HG02981 (cell line): ENCODE measurements at regions not wholly inside any gene's neighbourhood (a gene's known extent, or its start where the extent isn't known, plus 50 kb on each side); places are given as distances from the start of the nearest gene placed in this dataset.

Experiments
- ATAC-seq: cut with Tn5 transposase; IDR thresholded peaks from one replicate; pipeline ENCODE4 v1.9.1; 2021; ENCODE audit warnings: mild to moderate bottlenecking, moderate library complexity; ENCODE audit not compliant: unreplicated experiment

DNA sequence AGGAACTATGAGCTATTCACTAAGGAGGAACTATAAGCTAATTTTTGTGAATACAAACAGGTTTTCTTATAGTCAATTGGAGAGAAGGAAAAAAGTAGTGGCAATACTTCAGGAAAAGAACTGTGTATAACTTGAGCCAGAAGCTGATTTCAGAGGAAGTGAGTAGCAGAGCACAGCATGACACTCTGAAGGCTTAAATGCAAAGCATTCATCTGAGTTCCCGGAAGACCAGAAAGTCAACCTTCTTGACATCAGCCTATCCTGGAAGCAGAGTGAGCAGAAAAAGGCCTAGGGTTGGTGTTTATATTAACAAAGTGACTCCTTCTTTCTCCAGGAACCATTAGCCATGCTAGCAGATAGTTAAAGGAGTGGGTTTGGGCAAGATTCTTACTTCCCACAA lies 545.2 kb downstream of the MRPL39 start:
- no peak for ATAC-seq

DNA sequence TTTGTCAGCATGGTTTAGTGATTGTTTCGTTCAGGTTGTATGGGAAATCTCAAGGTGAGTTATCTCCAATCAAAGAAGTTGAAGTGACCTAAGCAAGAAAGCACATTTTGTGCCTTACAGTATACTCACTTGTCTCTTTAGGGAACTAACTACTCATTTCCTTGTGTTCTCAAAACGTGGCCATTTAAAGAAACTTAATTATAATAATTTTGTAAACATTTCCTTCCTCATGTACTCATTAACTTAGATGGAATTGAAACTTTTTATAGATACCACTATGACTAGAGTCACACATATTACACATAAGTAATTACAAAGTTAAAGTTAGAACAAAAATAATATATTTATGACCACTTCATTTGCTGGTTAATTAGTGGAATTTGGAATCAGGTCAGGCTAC lies 552.6 kb downstream of the MRPL39 start:
- ATAC-seq = no peak

DNA sequence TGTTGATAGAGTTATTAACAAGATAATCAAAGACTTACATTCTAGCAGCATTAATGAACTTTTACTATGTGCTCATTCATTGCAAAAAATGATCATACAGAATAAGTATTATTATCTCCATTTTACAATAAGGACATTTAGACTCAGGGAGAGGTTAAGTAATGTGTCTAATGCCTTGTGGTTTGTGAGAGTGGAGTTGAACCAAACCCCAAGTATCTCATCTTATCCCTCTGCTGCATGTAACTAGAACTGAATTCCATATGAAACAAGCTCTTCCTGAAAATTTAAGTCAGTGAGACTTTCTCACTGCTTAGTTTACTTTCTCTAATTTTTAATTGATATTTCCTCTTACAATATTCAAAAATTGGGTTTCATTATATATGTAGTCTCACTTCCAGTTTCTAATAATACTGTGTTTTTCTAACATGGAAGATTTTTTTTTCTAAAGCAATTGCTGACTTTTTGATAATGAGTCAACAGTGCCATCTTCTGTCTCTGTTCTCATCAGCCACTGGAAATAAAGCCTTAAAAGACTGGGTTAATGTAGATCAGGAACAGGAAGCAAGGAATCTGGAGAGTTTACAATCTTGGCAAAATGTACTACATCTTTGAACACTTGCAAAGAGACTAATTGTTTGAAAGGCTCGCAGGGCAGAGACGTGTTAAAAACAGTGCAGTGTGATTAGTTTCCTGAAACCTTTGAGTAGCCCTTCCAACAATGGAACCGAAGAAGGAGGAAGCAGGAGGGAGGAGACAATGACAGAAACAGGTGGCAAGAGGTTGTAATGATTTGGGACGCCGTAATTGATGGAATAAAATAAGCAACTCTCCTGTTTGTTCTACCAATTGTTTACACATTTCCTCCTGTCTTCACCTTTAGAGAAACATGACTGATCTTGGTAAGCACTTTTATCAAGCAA lies 567.6 kb downstream of the MRPL39 start:
- peak; percentile 82 for ATAC-seq

DNA sequence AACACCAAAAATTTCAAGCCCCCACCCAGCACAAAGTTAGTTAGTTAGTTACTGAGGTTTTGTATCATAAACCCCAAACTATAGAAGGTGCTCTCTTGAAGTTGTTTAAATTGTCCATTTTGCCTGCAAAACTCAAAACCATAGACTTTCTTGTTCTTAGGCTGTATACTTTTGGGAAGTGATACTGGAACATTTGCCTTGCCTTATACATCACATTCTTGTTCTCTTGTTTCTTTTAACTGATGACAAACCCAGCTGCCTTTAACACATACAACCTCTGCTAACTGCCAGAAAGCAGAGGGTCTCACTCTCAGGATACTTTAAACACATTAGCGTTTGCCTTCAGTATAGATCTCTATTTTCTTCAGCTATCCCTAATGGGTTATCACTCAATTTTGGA lies 570.5 kb downstream of the MRPL39 start:
- no peak for ATAC-seq

DNA sequence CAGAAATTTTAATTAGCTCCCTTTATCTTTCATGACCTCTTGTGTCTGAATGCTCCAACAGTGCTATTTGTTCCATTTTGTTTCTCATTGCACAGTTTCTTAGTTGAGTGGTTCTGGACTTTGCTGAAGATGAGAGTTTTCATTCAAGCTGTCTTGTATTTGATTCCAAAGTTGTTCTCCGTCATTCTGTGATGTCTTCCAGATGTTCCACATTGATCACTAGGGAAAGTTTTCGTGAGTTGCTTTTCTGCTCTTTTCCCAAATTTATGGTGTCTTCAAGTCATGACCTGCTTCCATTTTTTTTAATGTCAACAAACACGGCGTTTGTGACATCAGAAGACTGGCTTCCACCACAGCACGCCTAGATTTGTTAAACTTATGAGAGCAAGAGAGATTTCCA lies 575.5 kb downstream of the MRPL39 start:
- no peak for ATAC-seq

DNA sequence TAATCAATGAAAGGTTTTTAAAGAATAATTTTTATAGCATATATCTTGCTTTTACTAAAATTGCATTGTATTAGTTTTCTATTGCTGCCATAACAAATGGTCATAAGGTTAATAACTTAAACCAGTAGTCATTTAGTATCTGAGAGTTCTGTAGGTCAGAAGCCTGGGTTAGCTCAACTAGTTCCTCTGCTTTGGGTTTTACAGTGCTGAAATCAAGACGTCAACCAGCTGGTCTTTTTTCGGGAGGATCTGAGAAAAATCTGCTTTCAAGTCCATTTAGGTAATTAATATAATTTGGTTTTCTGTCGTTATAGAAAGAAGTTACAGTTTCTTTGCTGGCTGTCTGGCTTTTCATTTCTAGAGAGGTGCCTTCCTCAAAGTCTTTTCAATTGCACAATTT lies 577.7 kb downstream of the MRPL39 start:
- no peak for ATAC-seq

DNA sequence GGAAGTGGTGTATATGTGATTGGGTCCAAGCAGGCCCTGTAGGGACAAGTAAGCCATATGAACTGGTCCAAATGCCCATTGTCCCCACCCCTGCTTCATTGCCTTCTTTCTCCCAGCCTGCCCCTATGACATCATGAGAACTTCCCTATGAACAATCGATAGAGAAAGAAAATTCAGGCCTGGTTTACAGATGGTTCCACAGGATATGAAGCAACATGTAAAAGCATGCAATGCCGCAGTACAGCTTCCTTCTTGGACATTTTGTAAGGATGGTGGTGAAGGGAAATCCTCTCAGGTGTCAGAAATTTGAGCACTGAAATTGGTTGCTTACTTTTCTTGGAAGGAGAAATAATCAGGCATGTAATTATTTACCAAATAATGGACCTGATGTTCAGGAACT lies 581.7 kb downstream of the MRPL39 start:
- no peak for ATAC-seq

DNA sequence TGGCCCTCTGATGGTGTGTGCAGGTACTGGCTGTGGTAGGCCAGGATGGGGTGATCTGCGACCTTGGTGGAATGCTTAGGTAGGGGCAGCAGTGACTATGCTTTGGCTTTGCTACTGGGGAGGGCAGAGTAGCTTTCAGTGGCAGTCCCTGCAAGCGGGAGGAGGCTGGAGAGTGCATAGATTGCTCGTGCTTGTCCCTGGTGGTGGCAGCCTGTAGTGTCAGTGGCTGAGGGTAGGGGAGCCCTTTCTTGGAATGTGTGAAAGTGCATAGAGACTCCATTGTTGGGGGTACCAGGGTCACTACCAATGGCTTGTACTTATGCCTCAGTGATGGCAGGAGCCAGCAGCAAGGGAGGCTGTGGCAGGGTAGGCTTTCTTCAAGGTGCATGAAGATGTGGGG lies 582.6 kb downstream of the MRPL39 start:
- no peak for ATAC-seq

DNA sequence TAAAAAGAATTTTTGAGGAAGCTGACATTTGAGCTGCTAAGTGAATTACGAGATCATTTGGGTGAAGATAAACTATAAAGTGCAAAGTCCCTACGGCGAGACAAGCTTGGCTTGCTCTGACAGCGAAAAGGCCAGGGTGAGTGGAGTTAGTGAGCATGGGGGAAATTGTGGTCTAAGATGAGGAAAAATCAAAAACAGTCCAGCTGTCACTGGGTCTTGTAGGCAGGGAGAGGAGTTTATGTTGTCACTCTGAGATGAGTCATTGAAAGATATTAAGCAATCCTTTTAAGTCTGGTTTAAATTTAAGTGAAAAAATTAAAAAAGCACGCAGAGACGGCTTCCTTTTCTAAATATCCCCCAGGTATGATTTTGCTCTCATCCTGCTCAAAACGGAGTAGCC lies 601.9 kb downstream of the MRPL39 start:
- ATAC-seq = no peak

DNA sequence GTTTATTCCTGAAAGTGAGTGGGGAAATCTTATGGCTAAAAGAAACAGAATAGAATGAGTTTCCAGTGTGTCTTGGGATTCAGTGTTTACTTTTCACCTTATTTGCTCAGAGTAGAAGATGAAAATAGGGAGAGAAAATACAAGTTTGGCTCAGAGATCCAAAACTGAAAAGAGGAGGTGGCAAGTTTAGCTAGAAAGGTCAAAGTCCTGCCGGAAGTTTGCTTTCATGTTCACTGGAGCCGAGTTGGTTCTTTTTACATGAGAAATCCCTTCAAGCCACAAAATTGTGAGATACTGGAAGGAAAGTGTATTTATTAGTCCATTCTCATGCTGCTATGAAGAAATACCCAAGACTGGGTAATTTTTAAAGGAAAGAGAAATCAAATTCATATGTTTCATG lies 604.6 kb downstream of the MRPL39 start:
- no peak for ATAC-seq

DNA sequence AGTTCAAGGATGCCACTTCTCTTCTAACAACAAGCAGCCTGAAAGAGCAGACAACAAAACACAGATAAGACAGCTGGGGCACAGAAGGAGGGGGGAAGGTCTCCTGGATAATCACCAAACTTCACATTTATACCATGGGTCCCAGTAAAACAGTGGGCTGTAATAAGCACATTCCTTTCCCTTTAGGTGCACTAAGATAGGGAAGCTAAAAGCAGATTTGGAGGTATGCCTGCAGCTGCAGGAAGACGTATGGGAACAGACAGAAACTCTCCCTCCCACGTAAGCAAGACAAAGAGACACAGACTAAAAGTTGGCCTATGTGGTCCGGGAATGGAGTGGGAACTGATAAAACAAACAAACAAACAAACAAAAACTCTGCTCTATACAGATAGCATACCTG lies 612.1 kb downstream of the MRPL39 start:
- no peak for ATAC-seq

DNA sequence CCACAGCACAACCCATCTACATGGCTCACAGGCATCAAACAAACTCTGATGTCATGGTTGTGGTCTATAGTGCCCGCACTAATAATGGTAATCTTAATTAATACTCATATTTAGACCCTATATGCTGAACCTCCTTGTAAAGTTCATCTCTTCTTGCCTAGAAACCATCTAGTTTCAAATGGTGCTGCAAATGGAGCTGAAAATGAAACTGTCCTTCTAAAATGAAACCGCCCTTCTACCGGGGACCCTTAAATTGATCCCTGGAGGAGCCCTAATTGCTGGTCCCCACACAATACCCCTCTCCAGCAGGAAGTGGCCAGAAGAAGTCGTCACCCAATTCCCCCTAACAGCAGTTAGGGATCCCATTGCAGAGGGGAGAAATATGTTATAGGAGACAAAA lies 612.6 kb downstream of the MRPL39 start:
- no peak for ATAC-seq

DNA sequence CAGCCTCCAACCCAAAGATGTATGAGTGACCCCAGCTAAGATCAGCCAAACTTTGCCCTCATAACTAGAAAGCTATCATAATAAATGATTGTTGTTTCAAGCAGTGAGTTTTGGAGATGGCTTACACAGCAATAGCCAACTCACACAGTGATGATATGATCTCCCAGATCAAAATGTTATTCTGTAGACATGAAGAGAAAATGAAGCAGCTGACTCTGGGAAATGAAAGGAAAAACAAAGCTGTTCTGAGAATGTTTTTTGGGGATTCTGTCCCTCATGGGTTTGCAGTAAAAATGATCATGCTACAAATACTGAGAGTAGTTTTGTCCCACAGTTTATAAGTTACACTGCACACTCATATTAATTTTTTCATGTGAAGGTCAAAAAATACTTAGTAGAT lies 617.8 kb downstream of the MRPL39 start:
- ATAC-seq = no peak

DNA sequence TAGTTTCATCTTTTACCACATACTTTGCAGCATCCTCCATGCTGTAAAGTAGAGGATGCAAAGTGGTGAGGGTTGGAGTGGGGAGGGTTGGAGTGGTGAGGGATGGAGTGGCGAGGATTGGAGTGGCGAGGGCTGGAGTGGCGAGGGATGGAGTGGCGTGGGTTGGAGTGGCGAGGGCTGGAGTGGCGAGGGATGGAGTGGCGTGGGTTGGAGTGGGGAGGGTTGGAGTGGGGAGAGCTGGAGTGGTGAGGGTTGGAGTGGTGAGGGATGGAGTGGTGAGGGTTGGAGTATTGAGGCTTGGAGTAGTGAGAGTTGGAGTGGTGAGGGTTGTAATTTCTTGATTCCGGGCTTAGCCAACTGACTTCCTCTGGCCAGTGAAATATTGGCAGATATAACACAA lies 618.3 kb downstream of the MRPL39 start:
- no peak for ATAC-seq

DNA sequence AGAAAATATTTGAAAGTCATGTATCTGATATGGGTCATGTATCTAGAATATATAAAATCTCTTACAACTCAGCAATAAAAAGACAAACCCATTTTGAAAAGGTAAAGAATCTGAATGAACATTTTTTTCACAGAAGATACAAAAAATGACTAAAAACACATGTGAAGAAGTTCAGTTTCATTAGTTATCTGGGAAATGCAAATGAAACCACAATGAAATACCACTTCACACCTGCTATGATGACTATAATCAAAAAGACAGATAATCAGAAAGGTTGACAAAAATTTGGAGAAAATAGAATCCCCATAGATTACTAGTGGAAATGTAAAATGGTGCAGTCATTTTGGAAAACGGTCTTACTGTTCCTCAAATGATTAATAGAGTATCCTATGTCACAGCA lies 631.0 kb downstream of the MRPL39 start:
- no peak for ATAC-seq

DNA sequence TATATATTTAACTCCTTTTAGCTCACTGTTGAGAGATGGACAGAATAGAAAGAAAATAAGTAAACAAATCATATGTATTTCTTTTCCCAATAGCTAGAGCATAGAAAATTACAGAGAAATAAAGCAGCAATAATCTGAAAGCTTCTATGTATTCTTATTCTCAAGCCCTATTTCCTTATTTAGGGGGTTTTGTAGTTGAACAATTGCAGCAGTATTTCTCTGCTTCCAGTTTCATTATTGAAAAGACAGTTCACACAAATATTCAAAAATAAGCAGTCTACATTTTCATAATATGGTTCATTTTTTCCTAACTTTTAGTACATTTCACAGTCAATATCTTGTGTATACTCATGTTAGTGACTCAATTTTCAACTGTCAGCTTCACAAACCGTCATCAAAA lies 638.2 kb downstream of the MRPL39 start:
- ATAC-seq = no peak

DNA sequence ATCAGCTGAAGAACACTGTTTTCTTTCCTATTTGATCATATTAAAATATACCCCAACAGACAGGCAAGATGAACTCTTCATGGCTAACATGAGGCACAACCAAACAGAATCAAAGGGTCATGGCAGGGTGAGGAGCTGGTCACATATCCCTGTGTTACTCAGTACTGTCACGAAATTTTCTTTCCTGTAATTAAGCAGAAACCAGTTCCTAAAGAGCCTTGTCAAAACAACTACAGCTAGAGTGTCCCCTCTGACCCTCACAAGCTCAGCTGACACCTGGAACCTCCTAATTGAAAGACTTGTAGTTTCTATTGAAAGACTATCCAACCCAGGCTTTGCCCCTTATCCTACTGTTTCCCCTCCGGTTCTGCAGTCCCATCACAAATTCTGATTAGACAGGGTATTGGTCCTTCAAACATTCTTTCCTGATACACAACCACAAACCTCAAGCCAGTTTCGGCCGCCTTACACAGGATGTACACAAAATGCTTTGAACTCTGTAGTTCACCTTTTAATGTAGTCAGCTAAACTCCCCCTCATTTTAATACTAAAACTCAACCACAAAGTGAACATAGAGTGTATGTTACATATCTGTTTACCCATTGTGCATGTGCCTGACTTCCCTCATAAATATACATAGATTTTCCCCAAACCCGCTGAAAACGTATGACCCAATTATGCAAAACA lies 651.9 kb downstream of the MRPL39 start:
- ATAC-seq = peak; percentile 88

DNA sequence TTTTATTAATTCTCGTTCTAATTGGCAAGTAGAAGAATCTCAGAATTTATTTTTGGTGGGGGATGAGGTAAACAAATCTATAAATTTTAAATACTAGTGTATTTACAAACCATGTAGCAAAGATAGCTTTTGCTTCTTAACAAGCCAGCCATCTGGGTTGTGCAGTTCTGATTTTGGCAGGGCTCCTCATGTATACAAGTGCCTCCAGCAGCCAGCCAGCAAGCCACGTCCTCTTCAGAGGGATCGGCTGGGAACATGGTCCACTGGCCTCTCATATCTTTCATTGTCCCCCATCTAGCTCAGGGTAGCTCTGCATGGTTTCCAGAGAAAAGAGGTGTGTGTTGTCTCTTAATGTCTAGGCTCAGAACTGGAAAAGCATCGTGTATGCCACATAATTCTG lies 659.1 kb downstream of the MRPL39 start:
- no peak for ATAC-seq

DNA sequence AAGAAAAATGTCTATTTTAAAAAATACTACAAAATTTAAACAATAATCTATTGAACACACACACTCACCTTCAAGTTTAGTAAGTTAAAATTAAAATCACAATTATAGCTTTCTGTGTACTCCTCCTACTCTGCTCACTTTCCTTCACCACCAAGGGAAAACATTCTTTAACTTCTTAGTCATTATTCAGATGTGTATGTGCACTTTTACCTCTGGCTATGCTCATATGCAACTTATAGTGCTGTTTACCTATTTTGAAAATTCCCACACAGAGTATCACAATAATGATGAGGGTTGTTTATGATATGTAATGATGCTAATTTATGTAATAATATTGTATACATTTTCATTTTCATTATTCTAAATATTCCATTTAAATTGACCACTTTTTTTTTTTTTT lies 661.4 kb downstream of the MRPL39 start:
- no peak for ATAC-seq

DNA sequence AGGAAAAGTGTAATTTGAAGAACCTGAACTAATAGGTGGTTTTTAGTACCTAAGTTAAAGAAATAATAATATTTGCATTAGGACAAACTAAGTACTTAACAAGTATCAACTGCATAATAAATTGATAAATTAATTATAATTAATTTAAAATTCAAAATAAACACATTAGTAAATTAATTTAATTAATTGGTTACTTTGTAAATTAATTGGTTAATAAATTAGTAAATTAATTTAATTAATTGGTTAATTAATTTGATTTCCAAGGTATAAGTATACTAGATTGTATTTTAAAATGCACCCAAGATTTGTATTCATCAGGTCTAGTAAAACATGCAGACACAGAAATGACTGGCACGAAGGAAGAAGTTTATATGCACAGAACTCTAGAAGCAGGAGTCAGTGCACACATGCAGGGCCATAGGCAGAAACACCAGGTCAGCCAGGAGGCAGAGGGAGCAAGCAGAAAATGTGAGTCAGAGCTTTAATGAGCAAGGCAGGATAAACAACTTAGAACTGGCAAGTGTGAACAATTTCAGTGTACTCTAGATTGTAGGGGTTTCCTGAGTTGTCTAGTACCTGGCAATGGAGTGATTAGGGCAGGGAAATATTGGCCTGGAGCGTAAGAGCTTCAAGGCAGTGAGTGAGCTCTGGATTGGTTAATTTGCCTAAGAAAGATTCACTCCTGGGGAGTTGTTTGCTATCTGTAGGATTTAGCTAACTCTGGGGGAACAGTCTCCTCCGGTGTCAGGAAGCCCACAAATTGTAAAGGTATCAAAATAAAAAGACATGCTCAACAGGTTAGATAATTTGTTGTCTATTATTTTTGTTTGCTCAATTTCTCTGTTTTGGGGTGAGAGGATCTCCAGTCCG lies 665.7 kb downstream of the MRPL39 start:
- no peak for ATAC-seq

DNA sequence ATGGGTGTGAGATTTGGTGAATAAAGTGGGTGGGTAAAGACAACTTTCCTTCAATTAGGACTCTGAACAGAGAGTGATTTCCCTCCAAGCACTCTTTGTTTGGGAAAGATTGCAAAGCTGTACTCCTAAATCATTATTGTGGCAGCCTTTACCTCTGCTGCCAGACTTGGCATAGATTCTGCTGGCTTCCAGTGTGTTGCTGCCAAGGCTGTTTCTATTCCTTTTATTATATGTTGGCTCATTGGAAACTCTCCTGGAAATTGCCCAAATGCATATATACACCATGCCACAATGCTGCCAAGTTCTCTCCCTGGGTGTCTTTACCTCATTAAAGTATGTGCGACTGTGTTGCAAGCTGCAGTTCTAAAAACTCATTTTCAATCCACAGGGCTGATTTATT lies 668.0 kb downstream of the MRPL39 start:
- no peak for ATAC-seq

DNA sequence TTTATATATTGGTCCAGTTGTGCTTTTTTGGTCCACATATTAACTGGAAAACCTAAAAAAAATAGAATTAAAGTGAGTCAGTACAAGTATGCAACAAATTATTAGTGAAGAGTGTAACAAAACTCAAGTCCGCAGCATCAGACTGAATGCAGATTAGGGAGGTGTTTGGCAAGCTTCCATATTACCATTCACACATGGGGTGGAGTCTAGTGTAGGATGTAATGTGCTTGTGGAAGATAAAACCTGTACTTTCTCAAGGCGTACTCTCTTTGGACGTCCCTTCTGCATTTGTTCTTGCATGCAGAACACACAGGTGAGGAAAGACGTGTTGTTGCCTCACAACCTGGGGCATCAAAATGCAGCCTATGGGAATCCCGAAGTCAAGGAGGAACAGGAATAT lies 668.7 kb downstream of the MRPL39 start:
- ATAC-seq = no peak
